ENCODE measurements at regions not wholly inside any gene's neighbourhood (a gene's known extent, or its start where the extent isn't known, plus 50 kb on each side); places are given as distances from the start of the nearest gene placed in this dataset.

GRCh38 chr5:7978114-7978513 lies 109.2 kb downstream of the MTRR start:
- TF ChIP-seq ZNF274 (IDR thresholded peaks at IDR 0.05; ENCODE audit: low read depth, low read length) (no peak), YY1 (IDR thresholded peaks at IDR 0.05; ENCODE audit: insufficient read depth, insufficient read length) (no peak)
